Left lung (tissue), 4 donors: ENCODE measurements at regions not wholly inside any gene's neighbourhood (a gene's known extent, or its start where the extent isn't known, plus 50 kb on each side); places are given as distances from the start of the nearest gene placed in this dataset.

Source experiments
- ATAC-seq: fragments of 200-7000 bp; cut with Tn5 transposase; one replicate; pipeline ENCODE4 v1.9.1; 2020; ENCODE audit warnings: moderate library complexity
- DNase-seq, 4 donors: peaks; one replicate each; pipeline ENCODE4 v3.0.0-alpha.2; 2013 to 2020
- H3K27ac ChIP-seq, 2 donors: fragments of 200-600 bp; sonication (generic) in 1 of 2; one replicate each; pipeline versions ENCODE4 v1.5.0 to v1.8.0; 2020 to 2021
- H3K27me3 ChIP-seq, 2 donors: fragments of 200-600 bp; sonication (generic) in 1 of 2; one replicate each; pipeline versions ENCODE4 v1.5.0 to v1.8.0; 2020 to 2021
- H3K36me3 ChIP-seq, 2 donors: fragments of 200-600 bp; sonication (generic) in 1 of 2; one replicate each; pipeline versions ENCODE4 v1.5.0 to v1.8.0; 2020 to 2021
- H3K4me1 ChIP-seq, 2 donors: fragments of 200-600 bp; one replicate each; pipeline ENCODE4 v1.8.0; 2021
- H3K4me3 ChIP-seq, 2 donors: fragments of 200-600 bp; sonication (generic) in 1 of 2; one replicate each; pipeline versions ENCODE4 v1.5.0 to v1.8.0; 2020 to 2021; ENCODE audit warnings: mild to moderate bottlenecking in 1 of 2
- H3K9me3 ChIP-seq, 2 donors: fragments of 200-600 bp; sonication (generic) in 1 of 2; one replicate each; pipeline versions ENCODE4 v1.5.0 to v1.8.0; 2020 to 2021
- intact Hi-C, 2 donors: fragments of 100-400 bp; cut with DNase I; formaldehyde crosslinking; loops; one replicate each; pipeline versions ENCODE4 v1.11.2 to v1.14.2; 2022
- TF ChIP-seq, protein P1 (sequence below), 2 donors: fragments of 200-600 bp; sonication (generic) in 1 of 2; IDR thresholded peaks; one replicate each; pipeline versions ENCODE4 v1.5.0 to v1.8.0; 2021; ENCODE audit warnings: antibody characterized with exemption in 2 of 2
- donor health status: DM: no; HTN: yes; CAD: no.
- donor health status: DM: no; HTN: no; CAD: no.

- no peaks in the 10 kb centered on the region for H3K4me1 ChIP-seq
- ATAC-seq, result no peak
- TF ChIP-seq, protein P1, sequence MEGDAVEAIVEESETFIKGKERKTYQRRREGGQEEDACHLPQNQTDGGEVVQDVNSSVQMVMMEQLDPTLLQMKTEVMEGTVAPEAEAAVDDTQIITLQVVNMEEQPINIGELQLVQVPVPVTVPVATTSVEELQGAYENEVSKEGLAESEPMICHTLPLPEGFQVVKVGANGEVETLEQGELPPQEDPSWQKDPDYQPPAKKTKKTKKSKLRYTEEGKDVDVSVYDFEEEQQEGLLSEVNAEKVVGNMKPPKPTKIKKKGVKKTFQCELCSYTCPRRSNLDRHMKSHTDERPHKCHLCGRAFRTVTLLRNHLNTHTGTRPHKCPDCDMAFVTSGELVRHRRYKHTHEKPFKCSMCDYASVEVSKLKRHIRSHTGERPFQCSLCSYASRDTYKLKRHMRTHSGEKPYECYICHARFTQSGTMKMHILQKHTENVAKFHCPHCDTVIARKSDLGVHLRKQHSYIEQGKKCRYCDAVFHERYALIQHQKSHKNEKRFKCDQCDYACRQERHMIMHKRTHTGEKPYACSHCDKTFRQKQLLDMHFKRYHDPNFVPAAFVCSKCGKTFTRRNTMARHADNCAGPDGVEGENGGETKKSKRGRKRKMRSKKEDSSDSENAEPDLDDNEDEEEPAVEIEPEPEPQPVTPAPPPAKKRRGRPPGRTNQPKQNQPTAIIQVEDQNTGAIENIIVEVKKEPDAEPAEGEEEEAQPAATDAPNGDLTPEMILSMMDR (IDR thresholded peaks at IDR 0.05), result no peak
- no peak for DNase-seq
- no peaks in the 10 kb centered on the region for H3K36me3 ChIP-seq
- H3K4me3 ChIP-seq, result no peak overlapping the region
- intact Hi-C loops, result loop anchor here in 1 of 2 donors (10.0 kb wide), 1 partner anchor 356 kb away; no protein-coding TSS in a partner anchor
- no peak overlapping the region for H3K27ac ChIP-seq
- H3K9me3 ChIP-seq, result no peaks in the 10 kb centered on the region
- no peaks in the 10 kb centered on the region for H3K27me3 ChIP-seq
These were observed 127.4 kb upstream of the FAM83B start for GRCh38 chr6:54719131-54719530.

DNA sequence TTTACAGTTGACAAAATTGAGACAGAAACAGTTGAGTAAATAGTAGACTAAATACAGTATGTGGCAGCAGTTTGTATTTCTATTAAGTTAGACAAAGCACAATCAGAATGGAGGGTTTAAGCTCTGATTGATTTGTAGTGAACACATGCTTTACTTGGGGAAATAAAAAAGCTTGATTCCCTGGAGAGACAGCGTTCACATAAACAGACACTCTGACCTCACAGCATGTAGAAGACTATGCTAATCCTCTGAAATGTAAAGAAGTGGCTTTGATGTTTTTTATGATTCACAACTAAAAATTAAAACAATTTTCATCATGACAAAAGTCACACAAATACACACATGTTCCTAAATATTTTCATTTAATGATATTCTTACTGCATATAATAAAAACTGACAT lies 126.9 kb upstream of the FAM83B start:
- intact Hi-C loops, result loop anchor here in 1 of 2 donors (10.0 kb wide), 1 partner anchor 355 kb away; no protein-coding TSS in a partner anchor
- ATAC-seq (no peak), DNase-seq (no peak)
- H3K4me1 ChIP-seq, result no peaks in the 10 kb centered on the region
- H3K9me3 ChIP-seq, result no peaks in the 10 kb centered on the region
- no peak overlapping the region for H3K27ac ChIP-seq
- TF ChIP-seq, protein P1 (IDR thresholded peaks at IDR 0.05), result no peak
- H3K4me3 ChIP-seq, result no peak overlapping the region
- H3K36me3 ChIP-seq, result no peaks in the 10 kb centered on the region
- H3K27me3 ChIP-seq, result no peaks in the 10 kb centered on the region

GRCh38 chr6:54722328-54722727 lies 124.2 kb upstream of the FAM83B start:
- DNase-seq, result no peak
- Histone ChIP-seq H3K4me1 (no peaks in the 10 kb centered on the region), H3K4me3 (no peak overlapping the region), H3K9me3 (no peaks in the 10 kb centered on the region), H3K27ac (no peak overlapping the region), H3K27me3 (no peaks in the 10 kb centered on the region), H3K36me3 (no peaks in the 10 kb centered on the region)
- TF ChIP-seq, protein P1 (IDR thresholded peaks at IDR 0.05), result no peak
- no peak for ATAC-seq
- intact Hi-C loops, result no loop called here

DNA sequence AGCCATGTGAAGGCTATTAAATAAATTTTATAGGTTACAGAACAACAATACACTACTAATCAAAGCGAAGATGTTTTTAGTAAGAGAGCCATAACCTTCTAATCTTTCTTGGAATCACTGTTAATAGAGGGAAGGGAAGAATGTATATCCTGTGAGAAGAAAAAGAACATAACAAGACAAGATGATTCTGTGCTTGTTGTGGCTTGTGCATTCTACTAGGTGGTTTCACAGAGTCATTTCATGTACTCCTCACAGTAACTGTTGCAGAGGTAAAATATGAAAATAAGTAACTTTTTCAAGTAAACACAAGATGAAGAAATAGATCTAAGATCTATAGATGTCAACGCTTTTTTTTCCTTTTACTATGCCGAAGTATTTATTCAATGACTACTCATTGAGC lies 116.9 kb upstream of the FAM83B start:
- intact Hi-C loops, result no loop called here

DNA sequence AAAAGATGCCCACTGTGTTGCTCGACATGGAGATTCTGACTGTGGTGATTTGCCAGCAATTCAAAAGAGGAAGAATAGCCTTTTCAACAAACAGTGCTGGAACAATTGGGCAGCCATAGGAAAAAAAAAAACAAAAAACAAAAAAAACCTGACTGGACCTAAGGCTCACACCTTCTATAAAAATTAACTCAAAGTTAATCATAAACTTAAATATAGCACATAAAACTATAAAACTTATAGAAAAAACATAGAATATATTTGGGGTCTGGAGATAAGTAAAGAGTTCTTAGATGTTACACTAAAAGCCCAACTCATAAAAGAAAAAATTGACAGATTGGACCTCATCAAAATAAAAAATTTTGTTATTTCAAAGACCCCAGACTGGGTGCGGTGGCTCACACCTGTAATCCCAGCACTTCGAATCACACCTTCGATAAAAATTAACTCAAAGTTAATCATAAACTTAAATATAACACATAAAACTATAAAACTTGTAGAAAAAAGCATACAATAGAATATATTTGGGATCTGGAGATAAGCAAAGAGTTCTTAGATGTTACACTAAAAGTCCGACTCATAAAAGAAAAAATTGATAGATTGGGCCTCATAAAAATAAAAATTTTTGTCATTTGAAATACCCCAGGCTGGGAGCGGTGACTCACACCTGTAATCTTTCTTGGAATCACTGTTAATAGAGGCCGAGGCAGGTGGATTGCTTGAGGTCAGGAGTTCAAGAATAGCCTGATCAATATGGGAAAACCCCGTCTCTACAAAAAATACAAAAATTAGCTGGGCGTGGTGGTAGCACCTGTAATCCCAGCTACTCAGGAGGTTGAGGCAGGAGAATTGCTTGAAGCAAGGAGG lies 115.6 kb upstream of the FAM83B start:
- Histone ChIP-seq H3K4me3 (no peak overlapping the region), H3K36me3 (no peaks in the 10 kb centered on the region), H3K27me3 (no peaks in the 10 kb centered on the region), H3K4me1 (no peaks in the 10 kb centered on the region), H3K9me3 (peaks cover 0 to 10% of the 10 kb centered on the region in 2 donors), H3K27ac (no peak overlapping the region)
- DNase-seq, result no peak
- intact Hi-C loops, result no loop called here
- ATAC-seq, result no peak
- TF ChIP-seq, protein P1 (IDR thresholded peaks at IDR 0.05), result no peak

More for the DNA sequence above, 116.9 kb upstream of the FAM83B start:
- Histone ChIP-seq H3K4me1 (no peaks in the 10 kb centered on the region), H3K36me3 (no peaks in the 10 kb centered on the region), H3K27me3 (no peaks in the 10 kb centered on the region), H3K4me3 (no peak overlapping the region), H3K9me3 (no peaks in the 10 kb centered on the region), H3K27ac (no peak overlapping the region)
- ATAC-seq, result no peak
- DNase-seq, result no peak
- TF ChIP-seq, protein P1 (IDR thresholded peaks at IDR 0.05), result no peak
